HG02759 (cell line): ENCODE measurements at regions not wholly inside any gene's neighbourhood (a gene's known extent, or its start where the extent isn't known, plus 50 kb on each side); places are given as distances from the start of the nearest gene placed in this dataset.

Experiments
- ATAC-seq: cut with Tn5 transposase; IDR thresholded peaks from one replicate; pipeline ENCODE4 v1.9.1; 2021; ENCODE audit warnings: mild to moderate bottlenecking, moderate library complexity; ENCODE audit not compliant: unreplicated experiment

DNA sequence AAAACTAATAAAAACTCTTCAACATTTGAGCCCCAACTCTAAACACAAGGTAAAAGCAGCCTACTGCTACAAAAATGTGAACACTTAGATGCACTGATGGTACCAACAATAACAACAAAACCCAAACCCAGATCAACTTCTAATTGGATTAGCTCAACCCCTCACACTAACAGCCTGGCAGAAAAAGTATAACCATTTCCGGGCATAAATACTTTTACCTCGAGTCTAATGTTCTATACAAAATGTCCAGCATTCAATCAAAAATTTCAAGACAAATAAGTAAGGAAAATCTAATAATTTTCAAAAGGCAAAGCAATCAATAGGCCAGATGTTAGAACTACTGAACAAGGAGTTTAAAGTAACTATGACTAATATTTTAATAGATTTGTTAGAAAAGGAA, 303.3 kb downstream of the ARRDC4 start:
- ATAC-seq: no peak

DNA sequence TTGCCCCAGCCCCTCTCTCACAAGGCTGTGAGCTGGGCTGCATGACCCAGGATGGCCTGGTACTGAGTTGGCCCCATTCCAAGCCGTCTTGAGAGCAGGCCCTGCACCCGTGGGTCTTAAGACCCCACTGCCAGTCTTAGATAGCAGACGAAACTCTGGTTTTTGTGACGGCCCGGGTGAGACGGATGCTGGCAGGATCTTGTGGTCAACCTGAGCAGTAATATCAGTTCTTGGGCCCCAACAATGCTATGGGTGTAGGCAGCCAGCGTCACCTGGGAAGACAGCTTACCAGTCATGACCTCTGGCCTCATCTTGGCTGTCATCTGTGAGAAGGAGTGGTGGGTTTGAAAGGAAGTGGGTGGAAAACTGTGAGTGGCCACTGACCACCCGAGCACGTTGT, 305.8 kb downstream of the ARRDC4 start:
- ATAC-seq: no peak

DNA sequence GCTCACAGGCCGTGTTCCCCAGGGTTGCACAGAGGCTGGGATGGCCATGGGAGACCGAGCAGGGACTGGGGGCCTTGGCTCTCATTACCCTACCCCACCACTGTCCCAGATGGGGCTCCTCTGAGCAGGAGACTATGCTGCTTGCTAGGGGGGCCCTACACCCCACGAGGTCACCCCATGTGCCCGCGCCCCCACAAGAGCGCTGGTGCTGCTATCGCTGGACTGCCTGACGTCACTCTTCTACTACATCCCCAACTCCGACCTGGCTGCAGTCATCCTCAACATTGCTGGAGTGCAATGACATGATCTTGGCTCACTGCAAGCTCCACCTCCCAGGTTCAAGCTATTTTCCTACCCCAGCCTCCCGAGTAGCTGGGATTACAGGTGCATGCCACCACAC, 307.7 kb downstream of the ARRDC4 start:
- ATAC-seq: no peak

DNA sequence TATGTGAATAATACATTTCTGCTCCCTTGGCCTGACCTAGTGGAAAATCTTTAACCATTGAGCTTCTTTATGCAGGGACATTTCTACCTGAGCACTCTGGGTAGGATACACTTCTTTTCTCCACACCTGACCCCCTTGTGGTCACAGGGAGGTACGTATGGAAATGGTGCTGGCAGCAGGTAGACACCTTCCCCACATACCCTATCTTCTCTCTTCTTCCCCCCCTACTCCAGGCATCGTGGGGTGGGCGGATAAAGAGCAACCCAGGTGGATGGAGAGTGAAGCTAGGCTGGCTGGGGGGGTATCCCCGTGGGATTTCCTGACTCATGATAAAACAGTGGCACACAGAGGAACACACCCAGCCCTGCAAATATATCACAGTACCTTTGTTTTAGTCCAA, 312.1 kb downstream of the ARRDC4 start:
- ATAC-seq: no peak

DNA sequence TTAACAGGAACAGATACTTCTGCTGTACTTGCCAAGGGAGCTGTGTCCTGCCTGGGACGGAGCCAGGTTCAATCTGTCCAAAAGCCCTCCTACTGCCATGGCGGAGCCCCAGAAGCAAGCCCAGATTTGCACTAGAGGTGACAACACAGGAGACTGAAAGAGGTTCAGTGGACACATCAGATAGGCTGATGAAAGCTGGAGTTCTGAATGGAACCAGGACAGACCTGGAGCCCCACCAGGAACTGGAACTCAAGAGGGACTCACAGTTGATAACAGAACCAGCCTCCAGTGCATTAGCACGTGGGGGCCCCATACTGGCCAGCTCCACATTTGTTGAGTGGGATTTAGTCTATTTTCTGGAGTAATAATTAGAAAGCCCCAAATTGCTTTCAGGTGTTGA, 315.5 kb downstream of the ARRDC4 start:
- no peak for ATAC-seq

GRCh38 chr15:98277602-98278001, 317.1 kb downstream of the ARRDC4 start:
- ATAC-seq: no peak

- no peak for ATAC-seq
These were observed 319.9 kb downstream of the ARRDC4 start for GRCh38 chr15:98280284-98280975.

- ATAC-seq: no peak
These were observed 320.6 kb downstream of the ARRDC4 start for GRCh38 chr15:98281130-98281529.

DNA sequence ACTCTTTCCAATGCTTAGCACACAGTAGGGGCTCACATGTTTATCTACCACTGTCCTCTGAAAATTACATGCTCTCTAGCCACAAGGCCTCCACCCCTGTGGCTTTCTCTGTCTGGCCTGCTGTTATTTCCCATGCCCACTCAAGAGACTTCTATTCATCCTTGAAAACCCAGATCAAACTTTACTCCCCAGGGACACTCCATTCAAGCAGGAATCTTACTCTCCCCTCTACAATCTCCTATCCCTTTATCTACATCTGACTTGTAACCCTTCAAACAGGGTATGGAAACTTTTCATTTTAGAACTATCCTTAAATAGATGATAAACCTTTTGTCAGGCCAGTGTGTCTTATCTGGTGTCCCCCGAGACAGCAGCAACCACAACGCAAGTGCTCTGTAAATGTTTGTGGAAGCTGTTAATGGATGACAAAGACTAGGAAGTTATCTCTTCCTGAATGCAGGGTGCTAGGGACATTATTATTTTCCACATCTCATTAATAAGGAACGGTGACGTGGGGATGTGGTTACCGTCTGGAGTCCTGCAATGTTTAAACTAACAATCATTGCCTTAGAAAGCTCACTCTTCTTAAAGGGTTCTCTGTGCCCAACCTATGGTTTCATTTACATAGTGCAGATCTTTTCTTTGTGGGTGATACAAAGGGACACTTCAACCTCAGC, 322.3 kb downstream of the ARRDC4 start:
- ATAC-seq: no peak

- ATAC-seq: no peak
These were observed 325.7 kb downstream of the ARRDC4 start for GRCh38 chr15:98286200-98286599.

GRCh38 chr15:98286831-98287230, 326.3 kb downstream of the ARRDC4 start:
- no peak for ATAC-seq

GRCh38 chr15:98288091-98288590, 327.6 kb downstream of the ARRDC4 start:
- ATAC-seq: no peak

DNA sequence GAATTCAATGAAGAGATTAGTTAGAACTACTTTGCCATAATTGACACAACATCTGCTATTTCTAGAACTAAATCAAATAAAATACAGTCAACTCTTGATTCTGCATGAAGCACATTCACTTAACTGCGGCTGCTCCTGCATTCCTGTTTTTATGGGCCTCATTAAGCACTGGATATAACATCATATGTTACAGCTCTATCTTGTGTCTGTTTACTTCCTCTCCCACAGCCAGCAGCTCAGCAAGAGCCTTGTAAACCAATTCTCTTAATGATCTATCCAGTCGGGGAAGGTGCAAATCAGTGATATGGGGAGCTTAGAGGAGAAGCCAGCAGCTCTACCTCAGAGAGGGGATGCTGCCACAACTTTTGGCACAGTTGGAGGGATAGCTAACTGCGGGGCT, 329.2 kb downstream of the ARRDC4 start:
- ATAC-seq: no peak

DNA sequence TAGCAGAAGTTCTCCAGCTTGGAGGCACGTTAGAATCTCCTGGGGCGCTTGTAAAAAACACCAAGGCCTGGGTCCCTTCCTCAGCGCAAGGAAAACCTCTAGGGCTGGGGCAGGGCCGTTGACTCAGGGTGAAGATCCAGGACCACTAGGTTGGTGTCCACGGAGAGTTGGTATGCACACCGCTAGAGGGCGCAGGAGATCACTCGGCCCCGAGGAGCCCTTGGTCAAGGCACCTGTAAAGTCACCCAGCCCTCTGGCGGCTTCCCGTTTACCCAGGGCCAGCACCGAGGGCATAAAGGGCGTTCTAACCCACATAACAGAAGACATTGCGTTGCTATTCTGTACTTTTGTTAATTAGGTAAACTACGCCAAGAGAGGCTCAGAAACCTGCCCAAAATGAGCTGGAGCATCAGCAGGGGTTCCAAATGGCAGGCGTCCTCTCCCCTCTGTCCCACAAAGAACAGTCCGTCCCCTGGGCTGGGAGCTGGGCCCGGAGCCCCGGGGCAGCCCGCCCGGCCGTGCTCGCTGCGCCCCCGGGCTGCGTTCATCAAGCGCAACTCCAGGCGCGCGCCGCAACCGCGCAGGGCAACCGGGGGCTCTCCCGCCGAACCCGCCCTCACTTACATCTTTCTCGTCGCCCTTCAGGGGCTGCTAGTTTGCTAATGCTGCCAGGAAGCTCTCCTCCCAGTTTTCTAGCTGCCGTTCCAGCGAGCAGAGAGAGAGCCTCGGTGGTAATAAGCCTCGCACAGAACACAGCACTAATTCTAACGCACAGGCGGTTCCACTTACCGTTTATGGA, 332.1 kb downstream of the ARRDC4 start:
- peak; percentile 85 for ATAC-seq

DNA sequence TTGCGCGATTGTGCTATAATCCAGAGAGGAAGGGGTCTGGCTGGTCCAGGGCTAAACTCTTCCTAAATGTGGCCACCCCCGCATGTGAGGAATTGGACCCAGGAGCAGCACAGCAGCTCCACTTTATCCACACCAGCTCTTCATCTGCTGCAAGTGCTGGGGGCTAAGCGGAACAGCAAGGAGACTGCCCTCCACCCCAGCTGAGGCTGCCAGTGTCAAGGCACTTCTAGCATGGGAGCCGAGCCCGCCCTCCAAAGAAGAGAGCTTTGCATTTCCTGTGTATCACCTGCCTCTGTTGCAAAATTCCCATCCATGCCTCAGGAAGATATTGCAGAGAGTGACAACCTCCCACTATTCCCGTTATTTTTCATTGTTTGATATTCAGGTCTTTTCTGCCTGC, 333.6 kb downstream of the ARRDC4 start:
- no peak for ATAC-seq

GRCh38 chr15:98295101-98295759, 334.7 kb downstream of the ARRDC4 start:
- ATAC-seq: peak; percentile 43

- ATAC-seq: no peak
These were observed 336.1 kb downstream of the ARRDC4 start for GRCh38 chr15:98296653-98297052.

DNA sequence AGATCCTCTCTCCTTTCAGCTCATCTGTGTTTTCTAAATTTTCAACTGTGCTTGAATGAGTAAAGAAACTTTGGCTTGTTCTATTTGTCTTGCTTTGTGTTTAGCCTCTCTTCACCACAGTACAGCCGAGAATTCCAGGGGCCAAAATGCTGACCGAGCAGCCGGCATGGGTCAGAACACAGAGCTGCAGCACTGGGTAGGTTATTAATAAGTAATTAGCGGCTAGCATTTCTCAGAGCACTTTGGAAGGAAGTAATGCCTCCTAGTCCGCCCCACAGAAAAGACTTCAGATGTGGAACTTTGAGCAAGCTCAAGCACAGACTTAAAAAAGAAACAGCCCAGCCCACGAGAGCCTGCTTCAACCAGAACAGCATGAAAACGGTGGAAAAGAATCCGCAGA, 343.9 kb downstream of the ARRDC4 start:
- no peak for ATAC-seq

GRCh38 chr15:98308117-98308516, 340.2 kb upstream of the IGF1R start:
- ATAC-seq: no peak

GRCh38 chr15:98311566-98312188, 336.7 kb upstream of the IGF1R start:
- ATAC-seq: peak; percentile 85

DNA sequence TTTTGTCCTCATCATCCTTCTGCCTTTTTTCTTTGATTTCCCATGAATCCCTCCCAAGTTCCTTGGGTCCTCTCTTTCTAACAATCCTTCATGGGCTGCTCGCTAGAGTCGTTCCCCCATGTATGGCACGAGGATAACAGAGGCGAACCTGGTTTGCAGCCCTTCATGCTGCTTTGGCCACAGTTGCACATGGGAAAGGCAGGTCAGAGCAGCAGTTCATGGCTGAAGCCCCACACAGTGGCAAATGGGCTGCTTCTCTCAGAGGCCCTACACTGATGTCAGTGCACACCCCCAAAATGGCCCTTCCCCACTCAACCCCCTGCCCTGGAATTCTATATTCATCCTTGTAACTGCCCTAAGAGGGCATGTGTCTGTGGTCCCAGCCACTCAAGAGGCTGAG, 335.4 kb upstream of the IGF1R start:
- no peak for ATAC-seq
